A673 (cell line): ENCODE measurements at regions not wholly inside any gene's neighbourhood (a gene's known extent, or its start where the extent isn't known, plus 50 kb on each side); places are given as distances from the start of the nearest gene placed in this dataset.

Experiments used
- CTCF ChIP-seq: fragments of 300-800, 200-600 bp; sonication (generic); conservative IDR thresholded peaks from 2 replicates; pipeline ENCODE4 v1.5.1; 2017; ENCODE audit warnings: low read depth, mild to moderate bottlenecking, antibody characterized with exemption, low read length, moderate library complexity, mixed read lengths
- EZH2 ChIP-seq: fragments of 200-600 bp; sonication (generic); IDR thresholded peaks from 2 replicates; pipeline ENCODE4 v1.6.1; 2017; ENCODE audit warnings: borderline replicate concordance, low read depth, mild to moderate bottlenecking, mixed read lengths, antibody characterized with exemption, low read length; ENCODE audit not compliant: poor library complexity, severe bottlenecking

GRCh38 chr9:107675351-107676259 is 186.0 kb upstream of the KLF4 start:
- TF ChIP-seq CTCF, result no peak
- TF ChIP-seq EZH2, result no peak
